Stimulated activated CD8-positive, alpha-beta memory T cell treated with anti-CD3 and anti-CD28 coated beads, Interleukin-7, amount 100 ng/mL, for 1 hour (primary cell): ENCODE measurements at regions not wholly inside any gene's neighbourhood (a gene's known extent, or its start where the extent isn't known, plus 50 kb on each side); places are given as distances from the start of the nearest gene placed in this dataset.

ENCODE experiments used
- DNase-seq, 2 donors: peaks; one replicate each; pipeline ENCODE4 v3.0.0-alpha.2; 2020; ENCODE audit warnings: low read depth in 2 of 2

DNA sequence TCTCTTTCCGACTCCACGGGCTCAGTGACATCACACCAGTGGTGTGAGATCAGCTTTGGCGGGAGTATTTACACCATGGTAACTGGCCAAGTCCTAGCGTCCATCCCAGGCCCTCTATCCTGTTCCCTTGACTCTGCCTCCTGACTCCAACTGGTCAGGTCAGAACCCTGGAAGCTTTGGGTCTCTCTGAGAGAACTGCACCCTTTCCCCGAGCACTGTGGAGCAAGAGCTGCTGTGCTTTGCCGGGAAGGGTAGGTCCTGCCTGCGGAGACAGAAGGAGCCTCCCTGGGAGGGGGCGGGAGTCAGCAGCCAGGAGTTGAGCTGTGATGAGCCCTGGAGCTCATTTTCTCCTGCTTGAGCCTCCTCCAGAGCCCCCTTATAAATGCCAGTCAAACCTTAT is 212.1 kb upstream of the TNRC6C start:
- DNase-seq = no peak

DNA sequence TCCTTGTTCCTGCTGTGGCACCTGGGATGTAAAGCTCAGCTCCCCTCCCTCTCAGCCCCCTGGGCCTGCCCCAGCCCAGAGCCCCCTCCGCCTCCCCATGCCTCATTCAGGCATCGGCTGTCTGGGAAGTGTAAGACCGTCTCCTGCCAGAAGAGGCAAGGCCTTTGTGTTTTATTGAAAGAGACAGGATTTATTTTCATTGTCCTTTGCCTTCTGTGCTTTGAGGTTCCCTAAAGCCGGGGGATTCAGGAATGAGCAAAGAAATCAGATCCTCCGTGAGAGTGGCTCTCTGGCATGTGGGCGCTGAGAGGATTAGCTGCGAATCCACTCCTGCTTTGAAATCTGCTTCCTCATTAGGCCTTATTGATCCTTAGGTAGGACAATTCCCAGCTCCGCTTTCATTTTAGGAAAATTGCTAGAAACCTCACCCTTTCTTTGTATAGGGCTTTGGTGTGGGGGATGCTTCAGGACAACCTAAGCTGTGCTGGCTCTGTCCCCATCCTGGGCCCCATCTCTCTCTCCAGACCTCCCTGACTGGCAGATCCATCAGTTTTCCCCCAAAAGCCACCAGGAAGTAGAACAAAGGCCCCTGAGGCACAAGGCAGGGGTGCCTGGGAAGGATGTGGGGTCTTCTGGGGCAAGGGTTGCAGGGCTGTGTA is 211.5 kb upstream of the TNRC6C start:
- DNase-seq = no peak

DNA sequence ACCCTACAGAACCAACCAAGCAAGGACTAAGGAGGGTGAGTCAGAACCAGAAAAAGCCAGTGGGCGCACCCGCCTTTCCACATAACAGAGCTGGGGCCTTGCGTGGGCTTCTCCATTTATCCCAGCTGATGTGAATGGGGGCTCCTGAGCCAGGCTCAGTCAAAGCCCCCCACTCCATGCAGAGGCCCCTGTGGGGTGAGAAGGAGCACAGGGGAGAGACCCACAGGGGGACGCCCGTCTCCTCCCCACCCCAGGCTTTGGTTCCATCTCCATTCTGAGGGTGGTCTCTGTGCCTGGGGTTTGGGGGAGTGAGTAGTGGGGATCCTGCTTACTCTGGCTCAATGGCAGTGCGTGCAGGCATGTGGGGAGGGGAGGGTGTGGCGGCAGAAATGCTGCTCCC is 210.1 kb upstream of the TNRC6C start:
- DNase-seq = no peak

DNA sequence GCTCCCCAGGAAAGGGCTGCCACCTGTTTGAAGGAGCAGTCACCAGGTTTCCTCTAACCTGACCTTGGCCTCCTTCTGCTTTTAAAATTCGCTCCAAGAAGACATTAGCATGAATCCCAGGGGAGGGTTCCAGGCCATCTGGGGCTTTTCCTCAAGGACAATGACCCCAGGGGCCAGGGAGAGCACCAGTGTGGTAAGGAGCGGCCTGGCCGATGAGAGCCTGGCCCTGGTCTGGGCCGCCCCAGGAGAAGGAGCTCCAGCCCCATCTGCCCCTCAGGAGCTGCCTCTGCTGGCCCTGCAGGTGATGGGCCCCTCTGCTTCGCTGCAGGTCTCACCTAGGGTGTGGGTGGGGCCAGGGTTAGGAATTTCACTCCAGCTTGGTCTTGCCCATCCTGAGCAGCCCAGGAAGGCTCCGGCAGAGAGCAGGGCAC is 209.2 kb upstream of the TNRC6C start:
- DNase-seq = no peak

DNA sequence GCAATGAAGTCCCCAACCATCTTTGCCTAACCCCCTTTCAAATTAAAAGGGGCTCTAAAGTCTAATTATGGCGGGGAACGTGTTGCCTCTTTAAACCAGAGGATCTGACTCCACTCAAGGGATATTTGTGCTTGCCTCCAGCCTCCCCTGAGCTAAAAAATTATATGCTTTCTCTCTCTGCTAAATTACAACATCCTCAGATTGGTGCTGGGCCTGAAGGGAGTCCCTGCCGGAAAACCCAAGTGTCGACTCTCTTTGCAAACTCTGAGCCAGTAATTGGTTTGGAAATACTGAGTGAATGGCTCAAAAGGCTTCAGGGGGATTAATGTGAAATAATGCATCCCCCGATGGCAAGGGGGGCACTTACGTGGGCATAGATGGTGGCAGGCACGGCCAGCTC is 208.5 kb upstream of the TNRC6C start:
- no peak for DNase-seq

DNA sequence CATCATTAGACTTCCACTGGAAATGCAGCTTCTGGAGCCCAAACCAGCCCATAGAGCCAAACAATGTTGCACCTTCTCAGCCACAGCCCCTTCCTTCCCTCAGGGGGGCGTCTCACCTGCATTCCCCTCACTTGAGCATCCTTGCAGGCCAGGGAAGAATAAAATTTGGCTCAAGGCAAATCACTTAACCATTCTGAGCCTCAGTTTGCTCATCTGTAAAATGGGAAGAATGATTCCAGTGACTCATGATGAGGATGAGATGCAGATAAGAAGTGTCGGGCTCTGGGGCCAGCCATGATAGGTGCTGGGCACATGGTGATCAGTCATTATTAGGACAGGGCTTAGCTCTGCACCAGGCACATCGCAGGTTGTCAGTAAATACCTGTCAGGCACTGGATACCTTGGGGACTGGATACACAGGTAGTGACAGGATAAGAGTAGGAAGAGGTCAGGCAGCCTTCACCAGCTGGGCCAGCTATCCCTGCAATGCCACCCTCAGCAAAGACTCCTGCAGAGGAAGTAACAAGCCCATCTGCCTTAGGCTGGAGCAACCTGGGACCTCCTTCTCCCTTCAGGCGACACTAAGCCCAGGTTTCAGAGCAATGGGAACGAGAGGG is 208.0 kb upstream of the TNRC6C start:
- DNase-seq = no peak

DNA sequence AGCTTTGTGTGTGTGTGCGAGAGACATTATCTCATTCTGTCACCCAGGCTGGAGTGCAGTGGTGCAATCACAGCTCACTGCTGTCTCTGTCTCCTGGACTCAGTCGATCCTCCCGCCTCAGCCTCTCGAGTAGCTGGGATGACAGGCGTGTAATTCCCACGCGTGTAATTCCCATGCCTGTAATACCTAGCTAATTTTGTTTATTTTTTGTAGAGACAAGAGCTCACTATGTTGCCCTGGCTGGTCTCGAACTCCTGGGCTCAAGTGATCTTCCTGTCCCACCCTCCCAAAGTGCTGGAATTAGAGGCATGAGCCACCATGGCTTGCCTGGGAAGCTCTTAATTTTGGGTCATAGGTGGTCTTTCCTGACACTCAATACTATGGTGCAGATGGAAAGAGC is 205.3 kb upstream of the TNRC6C start:
- DNase-seq = no peak

DNA sequence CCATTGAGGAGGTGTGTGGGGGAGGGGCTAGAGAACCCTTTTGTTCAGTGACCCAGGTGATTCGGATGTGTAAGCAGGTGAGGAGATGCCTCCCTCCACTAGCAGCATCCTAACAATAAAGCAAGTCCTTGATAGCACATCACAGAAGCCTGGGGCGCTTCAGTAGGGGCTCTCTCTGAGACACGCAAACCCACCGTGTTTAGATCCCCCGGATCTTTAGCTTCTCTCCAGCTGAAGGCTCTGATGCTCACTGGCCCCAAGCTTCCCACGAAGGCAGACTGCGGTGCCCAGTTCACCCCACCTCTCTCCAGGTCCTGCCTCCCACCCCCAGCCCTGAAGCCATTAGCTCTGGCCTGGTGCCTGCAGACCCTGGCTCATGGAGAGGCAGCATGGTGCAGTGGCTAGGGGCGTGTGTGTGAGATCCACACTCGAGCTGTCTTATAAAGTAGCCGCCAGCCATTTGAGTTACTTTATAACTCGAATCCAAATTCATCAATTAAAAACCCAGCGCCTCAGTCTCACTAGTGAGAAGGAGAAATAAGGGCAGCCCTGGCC is 204.7 kb upstream of the TNRC6C start:
- DNase-seq = no peak

DNA sequence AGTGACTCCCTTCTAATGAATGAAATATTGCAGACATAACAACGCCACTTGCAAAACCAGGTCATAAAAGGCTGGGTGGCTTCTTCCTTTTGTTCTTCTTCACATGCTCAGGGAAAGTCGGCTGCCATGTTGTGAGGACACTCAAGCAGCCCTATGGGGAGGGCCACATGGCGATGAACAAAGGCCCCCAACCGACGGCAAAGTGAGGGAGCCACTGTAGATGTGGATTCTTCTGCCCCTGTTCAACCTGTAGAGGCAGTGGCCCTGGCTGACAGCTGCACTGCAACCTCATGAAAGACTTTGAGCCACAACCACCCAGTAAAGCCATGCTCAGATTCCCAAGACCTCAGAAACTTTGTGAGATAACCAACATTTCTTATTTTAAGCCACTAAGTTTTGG is 203.5 kb upstream of the TNRC6C start:
- DNase-seq = no peak

DNA sequence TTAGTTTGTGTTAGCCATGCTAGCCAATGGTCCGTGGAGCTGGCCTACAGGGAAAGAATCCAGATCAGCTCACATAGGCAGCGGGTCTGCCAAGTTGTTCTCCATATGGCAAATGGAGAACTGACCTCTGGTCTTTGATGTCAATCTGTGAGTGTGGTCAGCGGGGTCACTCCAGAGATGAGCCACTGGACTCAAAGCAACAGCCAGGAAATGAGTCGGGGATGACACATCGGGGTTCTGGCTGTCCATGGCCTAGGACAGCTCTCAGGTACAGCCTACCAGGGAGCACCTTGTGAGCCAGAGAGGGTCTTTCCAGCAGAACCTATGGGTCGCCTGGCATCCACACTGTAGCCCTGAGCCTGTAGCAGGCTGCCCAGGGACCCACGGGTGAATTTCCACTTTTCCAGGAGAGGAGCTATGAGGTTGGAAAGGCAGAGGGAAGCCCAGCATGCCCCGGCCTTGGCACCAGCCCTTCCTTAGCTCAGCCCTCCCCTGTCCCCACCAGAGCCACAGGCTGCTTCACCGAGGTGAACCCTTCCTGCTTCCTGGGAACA is 203.0 kb upstream of the TNRC6C start:
- no peak for DNase-seq

DNA sequence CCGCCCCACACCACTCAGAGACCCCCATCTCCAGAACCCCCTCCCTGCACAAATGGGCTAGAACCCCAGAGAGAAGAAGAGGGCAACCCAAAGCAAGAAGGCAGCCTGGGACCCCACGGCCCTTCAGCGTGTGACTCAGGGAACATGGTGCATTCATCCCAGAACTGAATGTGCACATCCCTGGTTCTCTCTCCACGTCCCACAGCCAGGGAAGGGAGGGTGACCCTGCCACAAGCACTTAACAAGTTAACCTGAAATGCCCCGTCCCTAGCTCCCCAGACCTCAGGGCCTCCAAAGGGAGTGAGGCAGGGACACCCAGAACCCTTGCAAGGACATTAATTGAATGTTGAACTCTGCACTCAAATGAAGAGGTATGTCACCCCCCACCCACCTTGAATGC is 202.5 kb upstream of the TNRC6C start:
- DNase-seq = no peak

DNA sequence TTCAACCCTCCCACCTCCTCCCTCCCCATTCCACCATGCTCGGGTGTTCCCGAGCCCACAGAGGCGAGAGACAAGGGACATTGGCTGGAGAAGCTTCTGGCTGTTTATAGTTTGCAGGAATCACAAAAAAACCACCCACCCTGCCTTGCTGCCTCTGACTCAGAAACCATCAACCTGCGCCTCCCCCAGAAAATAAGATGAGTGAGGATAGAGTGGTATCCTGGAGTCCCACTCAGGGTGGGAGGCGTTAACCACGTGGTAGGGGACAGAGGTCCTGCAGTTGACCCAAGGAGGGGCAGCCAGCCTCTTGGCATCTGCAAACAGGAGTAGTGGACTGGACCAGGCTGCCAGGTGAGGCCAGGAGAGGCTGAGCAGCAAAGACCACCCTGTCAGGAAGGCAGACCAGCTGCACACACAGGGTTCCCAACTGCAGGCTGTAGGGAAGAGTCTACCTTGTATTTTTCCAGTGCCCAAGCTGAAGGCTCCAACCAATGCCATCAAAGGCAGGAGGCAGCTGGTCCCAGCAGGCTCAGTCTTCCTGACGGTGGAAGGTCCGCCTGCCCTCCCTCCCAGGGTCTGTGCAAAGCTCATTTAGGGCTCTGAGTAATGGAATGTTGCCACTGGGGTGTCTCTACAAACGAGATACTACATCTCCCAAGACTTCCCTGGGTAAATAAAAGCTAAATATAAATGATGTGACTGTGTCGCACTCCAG is 201.5 kb upstream of the TNRC6C start:
- no peak for DNase-seq

DNA sequence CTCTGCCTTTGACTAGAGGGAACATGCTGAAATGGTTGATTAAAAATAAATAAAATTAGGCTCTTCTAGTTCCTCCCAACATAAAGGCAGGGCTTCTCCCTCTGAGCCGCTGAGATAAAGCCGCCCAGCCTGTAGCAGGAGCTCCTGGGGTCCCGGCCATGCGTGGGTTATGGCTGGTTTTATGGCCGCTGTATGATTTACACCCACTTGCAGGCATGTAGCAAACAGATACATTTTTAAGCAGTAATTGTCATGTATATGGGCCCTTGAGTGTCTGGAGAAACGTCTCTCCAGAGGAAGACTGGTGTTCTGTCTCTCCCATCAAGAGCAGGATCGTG is 201.0 kb upstream of the TNRC6C start:
- no peak for DNase-seq

DNA sequence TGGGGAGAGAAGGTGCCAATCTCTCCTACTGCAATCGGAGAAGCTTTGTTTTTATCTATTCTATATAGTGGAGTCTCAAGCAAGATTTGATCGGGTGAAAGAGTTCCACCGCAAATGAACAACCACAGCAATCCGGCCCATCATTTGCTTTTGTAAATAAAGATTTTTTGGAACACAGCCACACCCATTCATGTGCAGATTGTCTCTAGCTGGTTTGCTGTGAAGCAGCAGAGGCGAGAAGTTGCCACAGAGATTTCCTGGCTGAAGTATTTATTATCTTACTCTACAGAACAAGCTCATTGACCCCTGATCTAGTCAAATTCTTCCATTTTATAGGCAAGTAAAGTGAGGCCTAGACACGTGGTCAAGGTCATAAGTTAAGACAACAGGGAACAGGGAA is 195.5 kb upstream of the TNRC6C start:
- DNase-seq = no peak

DNA sequence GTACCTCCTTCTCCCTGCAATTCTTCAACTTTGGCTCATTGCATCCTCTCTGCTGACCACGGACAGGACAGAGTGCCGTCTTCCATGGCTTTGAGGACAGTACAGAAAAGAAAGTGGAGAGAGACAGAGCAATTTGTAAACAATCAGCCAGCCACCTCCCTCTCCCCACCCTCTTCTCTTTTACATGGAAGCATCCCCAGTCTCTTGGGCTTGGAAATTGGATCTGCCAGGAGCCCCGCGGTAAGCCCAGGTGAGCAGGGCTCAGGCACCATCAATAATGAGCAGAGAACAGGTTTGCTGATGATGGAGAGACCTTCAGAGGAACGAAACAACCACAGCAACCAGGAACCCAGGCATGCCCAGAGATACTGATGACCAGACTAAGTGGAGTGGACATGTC is 194.9 kb upstream of the TNRC6C start:
- DNase-seq = no peak

DNA sequence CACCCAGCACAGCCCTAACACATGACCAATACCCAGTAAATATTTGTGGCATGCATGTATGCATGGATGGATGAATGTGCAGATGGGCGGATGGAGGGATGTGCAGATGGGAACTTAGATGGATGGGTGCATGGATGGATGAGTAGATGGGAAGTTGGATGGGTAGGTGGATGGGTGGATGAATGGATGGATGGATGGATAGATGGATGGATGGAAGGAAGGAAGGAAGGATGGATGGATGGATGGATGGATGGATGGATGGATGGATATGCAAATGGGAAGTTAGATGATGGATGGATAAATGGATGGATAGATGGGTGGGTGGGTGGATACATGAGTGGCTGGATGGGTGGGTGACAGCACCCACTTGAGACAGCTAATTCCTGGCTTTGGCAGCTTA is 193.2 kb upstream of the TNRC6C start:
- DNase-seq = no peak

DNA sequence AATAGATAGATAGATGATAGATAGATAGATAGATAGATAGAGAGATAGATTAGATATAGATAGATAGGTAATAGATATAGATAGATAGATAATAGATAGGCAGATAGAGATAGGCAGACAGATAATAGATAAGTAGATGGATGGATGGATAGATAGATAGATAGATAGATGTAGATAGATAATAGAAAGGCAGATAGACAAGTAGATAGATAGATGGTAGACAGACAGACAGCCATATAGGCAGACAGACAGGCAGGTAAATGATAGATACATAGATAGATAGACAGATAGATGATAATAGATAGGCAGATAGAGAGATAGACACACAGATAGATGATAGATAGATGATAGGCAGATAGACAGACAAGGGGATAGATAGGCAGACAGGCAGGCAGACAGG is 191.4 kb upstream of the TNRC6C start:
- no peak for DNase-seq

DNA sequence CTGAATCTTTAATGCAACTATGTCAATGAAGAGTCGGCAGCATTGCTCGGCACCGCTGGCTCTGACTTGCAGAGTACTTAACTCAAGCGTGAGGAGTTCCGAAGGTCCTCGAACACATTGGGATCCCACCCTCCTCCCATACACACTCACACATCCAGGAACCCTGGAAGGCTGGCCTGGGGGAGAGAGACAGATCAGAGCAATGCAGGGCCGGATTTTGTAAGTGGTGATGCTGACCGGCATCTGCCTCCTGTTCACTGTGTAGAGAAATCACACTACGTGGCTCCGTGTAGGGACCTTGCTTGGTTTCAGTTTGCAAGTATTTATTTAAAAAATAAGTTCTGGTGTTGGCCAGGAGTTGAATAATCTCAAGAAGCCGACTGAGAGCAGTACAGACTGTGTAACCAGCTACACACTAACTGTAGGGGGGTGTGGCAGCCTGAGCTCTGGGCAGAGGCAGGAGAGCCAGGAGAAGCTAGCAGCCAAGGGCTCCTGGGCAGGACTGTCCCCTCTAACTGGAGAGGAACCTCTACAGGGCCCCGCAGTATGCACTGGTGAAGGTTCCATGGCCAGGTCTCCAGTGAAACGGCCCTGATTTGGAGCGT is 190.2 kb upstream of the TNRC6C start:
- no peak for DNase-seq

DNA sequence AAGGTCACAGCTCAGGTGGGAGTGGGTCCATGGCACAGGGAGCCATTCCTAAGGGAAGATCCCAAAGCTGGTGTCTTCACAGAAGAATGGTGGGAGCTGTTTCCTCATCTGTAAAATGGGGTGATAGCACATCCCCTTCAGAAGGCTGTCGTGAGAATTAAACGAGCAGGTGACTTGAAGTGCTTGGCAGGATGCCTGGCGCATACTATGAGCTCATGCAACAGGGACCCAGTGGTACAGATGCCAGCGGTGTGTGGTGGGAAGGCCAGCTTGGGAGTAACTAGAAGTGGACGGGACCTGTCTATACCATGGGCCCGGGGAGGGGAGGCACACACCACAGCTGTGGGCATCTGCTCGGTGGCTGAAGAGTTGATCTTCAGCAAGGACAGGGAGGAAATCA is 189.3 kb upstream of the TNRC6C start:
- no peak for DNase-seq

DNA sequence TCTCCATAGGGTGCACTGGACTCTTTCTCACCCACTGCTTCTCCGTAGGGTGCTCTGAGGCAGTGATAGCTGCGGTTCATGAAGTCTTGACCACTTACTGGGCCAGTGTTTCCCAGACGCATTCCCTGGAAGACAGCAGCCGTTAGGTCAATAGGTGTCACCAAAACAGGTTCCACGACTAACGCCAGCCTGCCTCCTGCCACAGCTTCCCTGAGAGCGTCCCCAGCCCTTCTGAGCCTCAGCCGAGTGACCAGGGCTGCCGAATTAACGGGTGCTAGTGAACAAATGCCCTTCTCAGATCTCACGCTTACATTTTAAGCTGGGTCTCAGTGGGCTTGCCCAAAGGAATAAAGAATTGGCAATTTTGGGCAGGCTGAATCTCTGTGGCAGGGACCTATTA is 188.7 kb upstream of the TNRC6C start:
- no peak for DNase-seq

DNA sequence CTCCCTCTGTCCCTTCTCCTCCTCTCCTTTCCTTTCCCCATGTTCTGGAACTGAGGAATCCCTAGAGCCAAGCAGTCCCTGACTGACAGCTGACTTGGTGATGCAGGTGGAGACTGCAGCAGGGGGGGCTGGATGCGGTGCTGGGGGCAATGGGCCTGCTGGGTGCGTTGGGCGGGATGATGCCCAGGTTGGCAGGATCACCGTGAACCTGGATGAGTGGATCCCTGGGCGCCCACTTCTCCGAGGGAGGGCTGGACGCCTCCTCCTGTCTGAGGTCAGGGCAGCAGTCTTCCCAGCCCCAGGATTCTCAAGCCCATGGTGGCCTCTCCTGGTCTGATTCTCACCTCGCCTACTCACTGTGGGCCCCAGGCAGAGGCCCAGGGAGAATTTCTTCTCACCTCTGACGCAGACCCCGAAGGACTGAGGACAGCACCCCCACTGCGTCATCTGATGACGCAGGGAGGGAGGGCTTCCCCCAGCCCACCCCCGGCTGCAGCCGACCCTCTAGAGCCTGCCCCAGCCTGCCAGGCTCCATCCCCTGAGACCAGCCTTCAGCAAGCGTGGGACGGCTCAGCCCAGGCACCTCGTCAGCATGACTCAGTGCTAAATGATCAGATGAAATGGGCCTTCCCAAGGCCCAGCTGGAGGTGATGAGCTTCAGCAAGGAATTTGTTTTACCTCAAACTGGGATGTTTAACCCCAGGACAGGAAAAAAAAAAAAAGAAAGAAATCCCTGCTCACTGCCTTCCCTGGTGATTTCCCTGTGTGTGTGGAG is 188.0 kb upstream of the TNRC6C start:
- no peak for DNase-seq

DNA sequence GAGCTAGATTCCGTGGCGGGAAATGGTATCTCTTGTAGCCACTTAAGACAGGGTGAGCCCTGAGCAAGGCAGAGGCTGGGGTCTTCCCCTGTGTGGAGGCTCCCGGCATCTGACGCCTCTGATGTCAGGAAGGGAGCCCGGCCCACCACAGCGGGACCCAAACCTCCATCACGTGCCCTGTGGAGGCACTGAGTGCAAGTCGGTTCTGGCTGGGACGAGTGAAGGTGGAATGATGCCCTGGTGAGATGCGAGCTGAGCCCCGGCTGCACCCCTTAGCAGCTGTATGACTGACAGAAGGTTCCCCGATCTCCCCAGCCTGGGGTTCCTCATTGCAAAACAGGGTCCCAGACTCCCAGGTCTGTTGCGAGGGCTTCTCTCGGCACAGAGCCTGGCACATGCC is 187.4 kb upstream of the TNRC6C start:
- DNase-seq = no peak
